Astrocyte of the cerebellum (primary cell): ENCODE measurements at regions not wholly inside any gene's neighbourhood (a gene's known extent, or its start where the extent isn't known, plus 50 kb on each side); places are given as distances from the start of the nearest gene placed in this dataset.
"Not testable (repeated sequence)": the region's sequence is repeated elsewhere in the genome, so short reads cannot be mapped to it uniquely, and the experiment has no call there.

Source experiments
- DNase-seq: peaks from one replicate; pipeline ENCODE4 v3.0.0-alpha.2; 2011; ENCODE audit warnings: low read depth
- H3K4me3 ChIP-seq: 2 replicates; pipeline ENCODE4 v1.5.1; 2011; ENCODE audit warnings: mild to moderate bottlenecking, low read depth, low read length, moderate library complexity
- in situ Hi-C: cut with HindIII; loops from 2 replicates; pipeline ENCODE4 v1.10.0; 2017; ENCODE audit warnings: low sequenced_read_pairs
- TF ChIP-seq, protein P1 (sequence below): IDR thresholded peaks from 2 replicates; pipeline ENCODE4 v1.5.1; 2012; ENCODE audit warnings: low read length, low read depth, moderate library complexity, mild to moderate bottlenecking; ENCODE audit errors: missing control alignments

DNA sequence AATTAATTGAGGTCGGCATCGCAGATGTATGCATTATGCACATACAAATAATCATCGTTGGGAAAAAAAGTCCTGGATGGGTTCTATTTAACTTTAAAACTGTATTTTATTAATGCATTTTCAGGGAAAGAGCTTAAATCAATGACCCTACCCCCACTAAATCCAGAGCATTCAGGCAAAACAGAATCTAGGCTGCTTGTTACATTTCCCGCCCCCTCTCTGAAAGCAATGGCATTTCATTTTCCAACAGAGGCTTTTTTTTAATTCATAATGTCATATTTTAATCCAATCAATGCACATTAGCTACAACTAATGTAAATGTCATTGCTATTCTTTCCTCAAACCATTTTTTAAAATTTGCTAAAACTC is 117.4 kb upstream of the GRIA1 start:
- in situ Hi-C loops: no loop called here
- TF ChIP-seq, protein P1, sequence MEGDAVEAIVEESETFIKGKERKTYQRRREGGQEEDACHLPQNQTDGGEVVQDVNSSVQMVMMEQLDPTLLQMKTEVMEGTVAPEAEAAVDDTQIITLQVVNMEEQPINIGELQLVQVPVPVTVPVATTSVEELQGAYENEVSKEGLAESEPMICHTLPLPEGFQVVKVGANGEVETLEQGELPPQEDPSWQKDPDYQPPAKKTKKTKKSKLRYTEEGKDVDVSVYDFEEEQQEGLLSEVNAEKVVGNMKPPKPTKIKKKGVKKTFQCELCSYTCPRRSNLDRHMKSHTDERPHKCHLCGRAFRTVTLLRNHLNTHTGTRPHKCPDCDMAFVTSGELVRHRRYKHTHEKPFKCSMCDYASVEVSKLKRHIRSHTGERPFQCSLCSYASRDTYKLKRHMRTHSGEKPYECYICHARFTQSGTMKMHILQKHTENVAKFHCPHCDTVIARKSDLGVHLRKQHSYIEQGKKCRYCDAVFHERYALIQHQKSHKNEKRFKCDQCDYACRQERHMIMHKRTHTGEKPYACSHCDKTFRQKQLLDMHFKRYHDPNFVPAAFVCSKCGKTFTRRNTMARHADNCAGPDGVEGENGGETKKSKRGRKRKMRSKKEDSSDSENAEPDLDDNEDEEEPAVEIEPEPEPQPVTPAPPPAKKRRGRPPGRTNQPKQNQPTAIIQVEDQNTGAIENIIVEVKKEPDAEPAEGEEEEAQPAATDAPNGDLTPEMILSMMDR: no peak
- H3K4me3 ChIP-seq: no peak overlapping the region
- no peak for DNase-seq

DNA sequence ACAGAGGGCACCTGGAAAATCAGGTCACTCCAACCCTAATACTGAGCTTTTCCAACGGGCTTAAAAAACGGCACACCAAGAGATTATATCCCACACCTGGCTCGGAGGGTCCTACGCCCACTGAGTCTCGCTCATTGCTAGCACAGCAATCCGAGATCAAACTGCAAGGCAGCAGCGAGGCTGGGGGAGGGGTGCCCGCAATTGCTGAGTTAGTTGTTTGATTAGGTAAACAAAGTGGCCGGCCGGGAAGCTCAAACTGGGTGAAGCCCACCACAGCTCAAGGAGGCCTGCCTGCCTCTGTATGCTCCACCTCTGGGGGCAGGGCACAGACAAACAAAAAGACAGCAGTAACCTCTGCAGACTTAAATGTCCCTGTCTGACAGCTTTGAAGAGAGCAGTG is 108.8 kb upstream of the GRIA1 start:
- DNase-seq, H3K4me3 ChIP-seq, in situ Hi-C loops: not testable (repeated sequence)

DNA sequence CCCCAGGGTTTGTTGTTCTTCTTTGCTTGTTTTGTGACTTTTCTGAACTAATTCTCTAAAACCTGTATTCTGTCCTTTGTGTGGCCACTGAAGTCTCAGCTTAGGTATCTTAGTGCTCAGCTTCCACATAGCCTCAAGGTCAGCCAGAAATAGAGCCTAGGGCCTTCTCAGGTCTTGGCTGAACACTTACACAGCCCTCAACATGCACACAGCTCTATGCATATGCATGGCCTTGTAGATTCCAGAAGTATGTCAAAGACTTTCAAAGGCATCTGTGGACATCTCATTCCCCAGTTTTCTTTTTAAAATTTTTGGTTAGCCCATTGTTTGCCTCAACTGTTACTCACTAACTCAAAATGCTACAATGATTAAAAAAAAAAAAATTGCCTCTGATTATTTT is 99.9 kb upstream of the GRIA1 start:
- in situ Hi-C loops: no loop called here
- no peak for DNase-seq
- TF ChIP-seq, protein P1: no peak
- H3K4me3 ChIP-seq: no peak overlapping the region

DNA sequence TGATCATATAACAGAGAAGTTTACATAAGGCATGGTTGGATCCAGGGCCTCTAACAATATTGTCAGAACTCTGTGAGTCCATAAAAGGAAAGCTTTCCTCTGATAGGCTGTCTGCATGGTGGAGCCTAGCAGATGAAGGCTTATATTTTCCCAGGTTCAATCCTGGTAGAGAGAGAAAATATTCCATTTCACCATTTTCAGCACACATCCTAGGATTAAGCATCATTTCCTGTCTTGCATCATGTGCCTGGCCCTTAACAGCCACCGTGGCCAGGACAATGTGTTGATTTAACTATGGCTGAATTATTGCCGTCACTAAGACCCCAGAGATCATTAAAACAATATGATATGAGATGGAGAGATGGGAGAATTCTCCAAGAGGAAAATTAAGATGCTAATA is 90.9 kb upstream of the GRIA1 start:
- DNase-seq: no peak
- in situ Hi-C loops: no loop called here
- TF ChIP-seq, protein P1: no peak
- no peak overlapping the region for H3K4me3 ChIP-seq

DNA sequence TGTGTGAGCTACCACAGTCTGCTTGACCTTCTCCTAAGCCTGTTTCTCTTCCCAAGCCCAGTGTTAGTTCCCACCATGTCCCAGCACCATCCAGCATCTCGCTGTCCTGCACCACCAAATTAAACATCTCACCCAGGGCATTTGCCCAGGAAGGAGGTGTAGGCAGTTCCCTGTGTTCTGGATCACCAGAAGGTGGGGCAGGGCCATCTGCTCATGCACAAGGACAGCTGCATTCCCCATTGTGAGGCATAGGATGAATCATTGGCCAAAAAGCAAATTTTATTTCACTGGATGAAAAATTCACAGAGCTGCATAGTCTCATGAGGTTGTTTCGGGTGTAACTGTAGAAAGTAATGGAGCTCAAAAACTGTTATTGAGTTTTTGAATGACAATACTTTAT is 89.5 kb upstream of the GRIA1 start:
- H3K4me3 ChIP-seq: no peak overlapping the region
- DNase-seq: no peak
- TF ChIP-seq, protein P1: no peak
- in situ Hi-C loops: no loop called here

DNA sequence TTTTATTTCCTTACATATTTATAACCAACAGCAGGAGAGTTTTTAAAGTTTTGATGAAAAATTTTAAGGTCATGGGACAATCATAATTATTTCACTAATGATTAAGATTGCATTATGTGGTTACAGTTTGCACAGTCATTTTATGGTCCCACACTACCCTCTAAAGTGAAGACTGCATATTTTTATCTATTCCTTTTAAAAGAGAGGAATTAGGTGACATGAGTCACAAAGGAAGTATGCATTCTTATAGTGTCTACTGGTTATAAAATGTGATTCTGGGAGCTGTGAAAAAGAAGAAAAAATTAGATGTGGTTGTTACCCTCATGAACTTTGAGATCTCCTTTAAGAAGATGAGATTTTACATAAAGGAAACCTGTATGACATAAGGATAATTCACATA is 87.9 kb upstream of the GRIA1 start:
- DNase-seq: peak; percentile 15
- H3K4me3 ChIP-seq: no peak overlapping the region
- TF ChIP-seq, protein P1: no peak
- in situ Hi-C loops: no loop called here

DNA sequence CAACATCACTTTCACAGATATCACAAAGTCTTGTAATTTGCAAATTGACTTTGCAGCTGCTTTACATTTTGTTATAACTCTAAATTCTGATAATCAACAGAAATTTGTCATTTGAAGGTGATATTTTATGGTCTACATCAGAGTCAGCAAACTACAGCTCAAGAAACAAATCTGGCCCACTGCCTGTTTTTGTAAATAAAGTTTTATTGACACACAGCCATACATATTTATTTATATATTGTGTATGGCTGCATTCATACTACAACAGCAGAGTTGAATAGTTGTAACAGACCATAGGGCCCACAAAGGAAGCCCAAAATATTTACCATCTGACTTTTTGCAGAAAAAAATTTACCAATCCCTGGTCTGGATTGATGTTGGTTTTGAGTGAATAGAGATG is 87.0 kb upstream of the GRIA1 start:
- TF ChIP-seq, protein P1: no peak
- in situ Hi-C loops: no loop called here
- H3K4me3 ChIP-seq: no peak overlapping the region
- no peak for DNase-seq
